Vagina (tissue), 2 donors: ENCODE measurements at regions not wholly inside any gene's neighbourhood (a gene's known extent, or its start where the extent isn't known, plus 50 kb on each side); places are given as distances from the start of the nearest gene placed in this dataset.

ENCODE experiments used
- DNase-seq, 2 donors: peaks; one replicate each; pipeline ENCODE4 v3.0.0-alpha.2; 2017; ENCODE audit errors: extremely low spot score in 2 of 2
- H3K27ac ChIP-seq: fragments of 200-600 bp; sonication (generic); one replicate; pipeline ENCODE4 v1.5.1; 2019
- H3K27me3 ChIP-seq: fragments of 200-600 bp; sonication (generic); one replicate; pipeline ENCODE4 v1.5.1; 2019
- H3K36me3 ChIP-seq, 2 donors: fragments of 200-600 bp; sonication (generic); one replicate each; pipeline ENCODE4 v1.5.1; 2017 to 2019
- H3K4me1 ChIP-seq: fragments of 200-600 bp; sonication (generic); one replicate; pipeline ENCODE4 v1.5.1; 2019
- H3K4me3 ChIP-seq, 2 donors: fragments of 200-600 bp; sonication (generic); 1 replicate in 1 of 2; 2 replicates in 1 of 2; pipeline ENCODE4 v1.5.1; 2016 to 2019
- H3K9me3 ChIP-seq: fragments of 200-600 bp; sonication (generic); one replicate; pipeline ENCODE4 v1.5.1; 2019
- CTCF ChIP-seq, 3 experiments: fragments of 450-650 bp in 2 of 3; fragments of 200-600 bp in 1 of 3; sonication (generic) in 1 of 3; IDR thresholded peaks; one replicate each; pipeline ENCODE4 v1.5.1; 2017 to 2019; ENCODE audit warnings: antibody characterized with exemption in 3 of 3, mild to moderate bottlenecking in 2 of 3, moderate library complexity in 2 of 3
- POLR2A ChIP-seq, 2 donors: fragments of 450-650 bp; IDR thresholded peaks; one replicate each; pipeline ENCODE4 v1.6.1; 2017; ENCODE audit warnings: antibody characterized with exemption in 2 of 2, mild to moderate bottlenecking in 2 of 2, moderate library complexity in 2 of 2
- POLR2AphosphoS5 ChIP-seq, 2 donors: sonication (generic); formaldehyde crosslinking; IDR thresholded peaks; one replicate each; pipeline ENCODE4 v1.9.0; 2017; ENCODE audit warnings: antibody characterized with exemption in 2 of 2, mild to moderate bottlenecking in 2 of 2, low read depth in 1 of 2; ENCODE audit not compliant: insufficient read depth in 1 of 2
- intact Hi-C: fragments of 100-400 bp; cut with DNase I; formaldehyde crosslinking; loops from one replicate; pipeline ENCODE4 v1.15.1; 2023

GRCh38 chrX:9235722-9236121 is 201.8 kb upstream of the FAM9B start:
- H3K4me1 ChIP-seq, result no peaks in the 10 kb centered on the region

GRCh38 chrX:9240956-9241355 is 207.0 kb upstream of the FAM9B start:
- Histone ChIP-seq H3K9me3 (no peaks in the 10 kb centered on the region), H3K36me3 (no peaks in the 10 kb centered on the region), H3K4me3 (no peak overlapping the region), H3K4me1 (no peaks in the 10 kb centered on the region), H3K27ac (no peak overlapping the region), H3K27me3 (no peaks in the 10 kb centered on the region)
- TF ChIP-seq CTCF (IDR thresholded peaks at IDR 0.05) (no peak), POLR2AphosphoS5 (IDR thresholded peaks at IDR 0.05; ENCODE audit: insufficient read depth in 1 of 2, low read depth in 1 of 2) (no peak)
- intact Hi-C loops, result no loop called here
- DNase-seq, result no peak

More at GRCh38 chrX:9235722-9236121, 201.8 kb upstream of the FAM9B start:
- Histone ChIP-seq H3K4me3 (no peak overlapping the region), H3K36me3 (no peaks in the 10 kb centered on the region), H3K27me3 (no peaks in the 10 kb centered on the region), H3K9me3 (no peaks in the 10 kb centered on the region), H3K27ac (no peak overlapping the region)
- intact Hi-C loops, result no loop called here
- TF ChIP-seq CTCF (IDR thresholded peaks at IDR 0.05) (no peak), POLR2AphosphoS5 (IDR thresholded peaks at IDR 0.05; ENCODE audit: insufficient read depth in 1 of 2, low read depth in 1 of 2) (no peak), POLR2A (IDR thresholded peaks at IDR 0.05) (no peak)
- DNase-seq, result no peak

DNA sequence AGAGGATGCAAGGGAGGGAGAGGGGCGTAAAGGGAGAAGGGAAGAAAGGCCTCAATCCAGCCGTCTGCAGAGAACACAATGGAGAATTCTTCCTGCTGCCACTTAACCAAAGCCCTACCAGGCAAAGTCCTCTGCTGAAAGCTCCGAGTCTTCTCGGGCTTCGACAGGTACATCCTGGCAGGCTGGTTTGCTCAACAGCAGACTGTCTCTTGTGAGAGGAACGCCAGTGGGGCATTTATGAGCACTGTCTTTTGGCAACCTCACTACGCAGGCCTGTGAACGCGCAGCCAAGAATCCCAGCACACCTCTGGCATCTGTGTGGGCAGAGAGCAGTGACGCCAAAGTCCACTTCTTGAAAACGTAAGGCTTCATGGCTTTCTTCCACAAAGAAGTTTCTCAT is 207.5 kb upstream of the FAM9B start:
- H3K27me3 ChIP-seq, result no peaks in the 10 kb centered on the region
- no peak overlapping the region for H3K4me3 ChIP-seq
- no peak overlapping the region for H3K27ac ChIP-seq
- intact Hi-C loops, result no loop called here
- no peaks in the 10 kb centered on the region for H3K4me1 ChIP-seq
- H3K9me3 ChIP-seq, result no peaks in the 10 kb centered on the region
- TF ChIP-seq POLR2AphosphoS5 (IDR thresholded peaks at IDR 0.05; ENCODE audit: insufficient read depth in 1 of 2, low read depth in 1 of 2) (no peak), CTCF (IDR thresholded peaks at IDR 0.05) (no peak), POLR2A (IDR thresholded peaks at IDR 0.05) (no peak)
- DNase-seq, result no peak
- no peaks in the 10 kb centered on the region for H3K36me3 ChIP-seq

GRCh38 chrX:9249051-9249846 is 215.3 kb upstream of the FAM9B start:
- intact Hi-C loops, result no loop called here
- H3K27ac ChIP-seq, result no peak overlapping the region
- H3K4me1 ChIP-seq, result no peaks in the 10 kb centered on the region
- H3K27me3 ChIP-seq, result no peaks in the 10 kb centered on the region
- no peaks in the 10 kb centered on the region for H3K36me3 ChIP-seq
- no peaks in the 10 kb centered on the region for H3K9me3 ChIP-seq
- H3K4me3 ChIP-seq, result no peak overlapping the region
- no peak for DNase-seq
- TF ChIP-seq POLR2AphosphoS5 (IDR thresholded peaks at IDR 0.05; ENCODE audit: insufficient read depth in 1 of 2, low read depth in 1 of 2), result no peak
- TF ChIP-seq CTCF (IDR thresholded peaks at IDR 0.05), result no peak
- no peak for TF ChIP-seq POLR2A (IDR thresholded peaks at IDR 0.05)

DNA sequence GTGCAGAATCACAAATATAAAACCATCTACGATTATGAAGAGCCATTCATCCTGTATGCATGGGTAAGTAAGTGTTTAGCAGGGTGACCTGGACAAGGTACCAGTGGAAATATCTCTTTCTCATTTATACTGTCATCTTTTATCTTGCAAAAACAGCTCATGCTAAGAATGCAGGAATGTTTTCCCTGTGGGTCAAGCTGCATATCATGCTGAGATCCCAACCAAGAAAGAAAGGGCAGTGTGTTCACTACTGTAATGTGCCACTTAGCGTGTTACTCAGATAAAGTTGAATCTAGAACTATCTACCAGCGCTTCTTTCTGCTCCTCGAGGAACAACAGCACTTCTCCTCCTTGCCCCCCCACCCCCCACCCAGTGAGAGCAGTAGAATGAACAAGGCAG is 212.7 kb upstream of the TBL1X start:
- Histone ChIP-seq H3K27me3 (no peaks in the 10 kb centered on the region), H3K4me1 (no peaks in the 10 kb centered on the region), H3K4me3 (no peak overlapping the region), H3K27ac (no peak overlapping the region), H3K36me3 (no peaks in the 10 kb centered on the region), H3K9me3 (no peaks in the 10 kb centered on the region)
- intact Hi-C loops, result no loop called here
- no peak for DNase-seq
- no peak for TF ChIP-seq POLR2AphosphoS5 (IDR thresholded peaks at IDR 0.05; ENCODE audit: insufficient read depth in 1 of 2, low read depth in 1 of 2)
